ENCODE measurements at regions not wholly inside any gene's neighbourhood (a gene's known extent, or its start where the extent isn't known, plus 50 kb on each side); places are given as distances from the start of the nearest gene placed in this dataset.

DNA sequence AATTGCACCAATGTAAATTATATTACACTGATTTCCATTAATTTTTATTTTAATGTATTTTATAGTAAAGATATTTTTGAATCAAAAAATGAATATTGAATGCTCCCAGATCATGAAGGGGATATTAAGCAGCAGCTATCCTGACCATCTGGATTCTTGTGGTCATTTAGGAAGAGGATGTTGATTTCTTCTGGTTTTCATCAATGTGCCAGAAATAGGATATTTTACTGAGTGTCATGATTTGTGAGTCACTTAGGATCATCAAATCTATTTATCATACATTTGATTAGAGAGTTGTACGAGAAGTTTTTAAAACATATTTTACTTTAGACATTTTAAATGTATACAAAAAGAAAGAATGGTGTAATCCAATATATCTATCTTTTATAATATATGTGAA is 366.3 kb upstream of the CHRM2 start:
- H3K4me3 ChIP-seq (ENCODE audit: low read depth, low read length) = no peak overlapping the region
- no peak for DNase-seq (ENCODE audit: low read depth)
- TF ChIP-seq, protein P1, sequence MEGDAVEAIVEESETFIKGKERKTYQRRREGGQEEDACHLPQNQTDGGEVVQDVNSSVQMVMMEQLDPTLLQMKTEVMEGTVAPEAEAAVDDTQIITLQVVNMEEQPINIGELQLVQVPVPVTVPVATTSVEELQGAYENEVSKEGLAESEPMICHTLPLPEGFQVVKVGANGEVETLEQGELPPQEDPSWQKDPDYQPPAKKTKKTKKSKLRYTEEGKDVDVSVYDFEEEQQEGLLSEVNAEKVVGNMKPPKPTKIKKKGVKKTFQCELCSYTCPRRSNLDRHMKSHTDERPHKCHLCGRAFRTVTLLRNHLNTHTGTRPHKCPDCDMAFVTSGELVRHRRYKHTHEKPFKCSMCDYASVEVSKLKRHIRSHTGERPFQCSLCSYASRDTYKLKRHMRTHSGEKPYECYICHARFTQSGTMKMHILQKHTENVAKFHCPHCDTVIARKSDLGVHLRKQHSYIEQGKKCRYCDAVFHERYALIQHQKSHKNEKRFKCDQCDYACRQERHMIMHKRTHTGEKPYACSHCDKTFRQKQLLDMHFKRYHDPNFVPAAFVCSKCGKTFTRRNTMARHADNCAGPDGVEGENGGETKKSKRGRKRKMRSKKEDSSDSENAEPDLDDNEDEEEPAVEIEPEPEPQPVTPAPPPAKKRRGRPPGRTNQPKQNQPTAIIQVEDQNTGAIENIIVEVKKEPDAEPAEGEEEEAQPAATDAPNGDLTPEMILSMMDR (IDR thresholded peaks at IDR 0.05; ENCODE audit: insufficient read depth, low read length) = no peak

DNA sequence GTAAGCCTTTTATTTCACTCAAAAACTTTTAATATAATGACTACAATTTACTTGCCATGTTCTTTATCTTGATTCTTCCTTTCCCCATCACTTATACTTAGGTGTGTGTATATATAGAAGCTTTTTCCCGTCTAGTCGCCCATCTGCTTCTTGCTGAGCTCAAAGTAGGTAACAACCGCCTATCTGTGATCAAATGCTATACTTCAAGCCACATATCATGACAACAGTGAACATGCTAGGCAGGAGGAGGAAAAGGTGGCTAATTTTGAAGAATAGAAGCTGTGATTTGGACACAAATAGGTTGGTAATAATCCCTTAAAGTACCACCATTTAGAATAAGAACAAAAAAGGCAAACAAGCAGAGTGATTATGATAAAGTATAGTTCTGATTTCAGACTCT is 367.3 kb upstream of the CHRM2 start:
- DNase-seq (ENCODE audit: low read depth) = no peak
- TF ChIP-seq, protein P1 (IDR thresholded peaks at IDR 0.05; ENCODE audit: insufficient read depth, low read length) = no peak

DNA sequence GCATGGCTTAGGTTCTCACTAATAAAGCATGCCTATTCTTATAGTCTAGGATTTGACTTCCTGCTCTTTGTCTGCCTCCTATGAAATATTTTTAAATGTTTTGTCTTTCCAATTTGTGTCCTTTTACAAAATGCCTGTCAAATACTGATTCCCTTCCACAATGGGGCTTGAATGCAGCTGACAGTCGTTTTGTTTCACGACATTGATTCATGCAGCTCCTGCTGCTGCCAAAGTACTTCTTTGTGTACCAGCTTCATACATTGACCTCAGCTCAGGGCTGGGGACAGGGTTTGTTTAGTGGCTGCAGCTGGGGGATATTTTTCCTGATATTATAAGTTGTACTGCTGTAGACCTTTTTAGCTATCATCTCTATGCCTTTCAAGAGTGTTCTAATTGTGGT is 371.9 kb upstream of the CHRM2 start:
- TF ChIP-seq, protein P1 (IDR thresholded peaks at IDR 0.05; ENCODE audit: insufficient read depth, low read length) = no peak
- DNase-seq (ENCODE audit: low read depth) = no peak
- no peak overlapping the region for H3K4me3 ChIP-seq (ENCODE audit: low read depth, low read length)

More for the DNA sequence above, 367.3 kb upstream of the CHRM2 start:
- no peak overlapping the region for H3K4me3 ChIP-seq (ENCODE audit: low read depth, low read length)

DNA sequence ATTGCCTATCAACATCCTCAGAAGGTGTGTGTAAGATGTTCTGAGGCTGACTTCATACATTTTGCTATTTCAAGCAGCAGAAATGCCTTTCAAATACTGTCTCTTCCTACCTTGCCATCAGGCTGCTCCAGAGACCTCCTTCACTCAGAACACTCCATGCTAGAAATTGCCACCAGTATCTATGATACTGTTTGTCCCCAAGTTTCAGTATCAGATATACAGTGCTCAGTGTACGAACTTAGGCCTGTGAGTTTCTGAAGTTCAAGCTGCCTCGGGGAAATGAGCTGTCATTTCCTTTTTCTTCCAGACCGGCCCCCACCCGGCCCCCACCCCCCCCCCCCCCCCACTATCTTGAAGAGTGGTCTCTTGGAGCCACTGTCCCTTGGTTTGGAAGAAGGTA is 373.4 kb upstream of the CHRM2 start:
- TF ChIP-seq, protein P1 (IDR thresholded peaks at IDR 0.05; ENCODE audit: insufficient read depth, low read length) = no peak
- H3K4me3 ChIP-seq (ENCODE audit: low read depth, low read length) = no peak overlapping the region

DNA sequence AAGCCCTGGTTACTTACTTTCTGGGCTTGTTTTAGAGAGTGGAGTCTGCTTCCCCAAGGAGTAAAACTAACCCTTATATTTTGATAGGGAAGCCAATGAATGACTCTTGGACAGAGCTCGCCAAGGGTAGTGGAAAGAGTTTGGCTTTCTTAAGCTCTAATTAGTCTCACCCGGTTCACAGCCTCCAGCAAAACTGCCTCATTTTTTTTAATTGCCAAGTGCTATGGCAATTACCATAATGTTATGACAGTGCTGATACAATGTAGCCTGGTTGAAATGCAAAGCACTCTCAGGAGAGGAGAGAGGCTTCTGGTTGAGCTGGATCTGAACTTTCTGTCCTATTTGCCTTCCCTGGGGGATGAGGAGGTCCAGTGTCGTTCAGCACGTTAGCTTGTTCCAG is 376.1 kb upstream of the CHRM2 start:
- no peak for DNase-seq (ENCODE audit: low read depth)
- H3K4me3 ChIP-seq (ENCODE audit: low read depth, low read length) = no peak overlapping the region
- TF ChIP-seq, protein P1 (IDR thresholded peaks at IDR 0.05; ENCODE audit: insufficient read depth, low read length) = no peak

More for the DNA sequence above, 373.4 kb upstream of the CHRM2 start:
- DNase-seq (ENCODE audit: low read depth) = no peak

DNA sequence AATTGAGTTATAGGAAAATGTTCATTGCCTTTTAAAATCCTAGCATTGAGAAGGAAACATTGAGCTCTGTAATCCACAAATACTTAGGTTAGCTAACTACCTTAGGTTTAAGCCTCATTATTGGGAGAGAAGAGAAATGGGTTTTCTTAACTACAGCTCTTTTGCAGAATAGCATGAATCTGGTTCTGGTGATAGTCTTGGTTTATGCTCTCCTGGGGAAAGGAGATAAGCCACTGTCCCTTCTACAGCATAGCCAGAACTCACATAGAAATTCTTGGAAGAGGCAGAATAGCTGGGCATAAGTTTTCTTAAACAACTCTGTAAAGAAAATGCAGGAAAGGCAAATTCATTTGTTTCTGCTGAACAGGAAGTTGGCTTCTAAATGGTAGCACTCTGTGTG is 378.6 kb upstream of the CHRM2 start:
- TF ChIP-seq, protein P1 (IDR thresholded peaks at IDR 0.05; ENCODE audit: insufficient read depth, low read length) = no peak
- no peak for DNase-seq (ENCODE audit: low read depth)
- H3K4me3 ChIP-seq (ENCODE audit: low read depth, low read length) = no peak overlapping the region

DNA sequence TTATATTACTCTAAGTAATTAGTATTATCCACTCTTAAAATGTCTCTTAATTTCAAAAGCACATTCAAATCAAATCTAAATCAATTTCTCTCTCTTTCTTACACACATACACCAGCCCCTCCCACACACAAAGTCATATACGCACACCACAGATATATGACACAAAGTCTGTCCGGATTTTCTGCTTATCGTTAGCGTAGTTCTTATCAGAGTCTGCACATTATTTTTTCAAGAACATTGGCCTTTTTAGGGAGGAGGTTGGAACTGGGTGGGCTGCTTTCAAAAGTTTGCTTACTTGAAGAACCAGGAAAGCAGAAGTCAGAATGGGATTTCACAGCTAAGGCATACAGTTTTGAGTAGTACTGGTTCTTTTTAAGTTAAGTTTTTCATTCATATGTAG is 387.6 kb upstream of the CHRM2 start:
- DNase-seq (ENCODE audit: low read depth) = no peak
- H3K4me3 ChIP-seq (ENCODE audit: low read depth, low read length) = no peak overlapping the region
- TF ChIP-seq, protein P1 (IDR thresholded peaks at IDR 0.05; ENCODE audit: insufficient read depth, low read length) = no peak

All from fibroblast of the aortic adventitia (primary cell).